HCT116 (cell line): ENCODE measurements at regions not wholly inside any gene's neighbourhood (a gene's known extent, or its start where the extent isn't known, plus 50 kb on each side); places are given as distances from the start of the nearest gene placed in this dataset.

Experiments used
- CEBPB ChIP-seq: IDR thresholded peaks from 2 replicates; pipeline ENCODE4 v1.6.1; 2012; ENCODE audit warnings: low read depth
- EZH2 ChIP-seq: fragments of 200-600 bp; sonication (generic); IDR thresholded peaks from 2 replicates; pipeline ENCODE4 v1.6.1; 2017; ENCODE audit warnings: antibody characterized with exemption, mixed run types
- EZH2phosphoT487 ChIP-seq: fragments of 200-600 bp; IDR thresholded peaks from 2 replicates; pipeline ENCODE4 v1.6.1; 2018; ENCODE audit warnings: antibody characterized with exemption, borderline replicate concordance
- POLR2A ChIP-seq: IDR thresholded peaks from 2 replicates; pipeline ENCODE4 v1.7.0; 2011; ENCODE audit warnings: borderline replicate concordance; ENCODE audit not compliant: insufficient read depth, insufficient read length; ENCODE audit errors: extremely low read depth
- POLR2AphosphoS5 ChIP-seq: IDR thresholded peaks from 2 replicates; pipeline ENCODE4 v1.6.1; 2011; ENCODE audit warnings: mild to moderate bottlenecking, low read depth, low read length, moderate library complexity
- RAD21 ChIP-seq: IDR thresholded peaks from 2 replicates; pipeline ENCODE4 v1.6.1; 2012; ENCODE audit warnings: low read depth, mild to moderate bottlenecking
- SRF ChIP-seq: IDR thresholded peaks from 2 replicates; pipeline ENCODE4 v1.6.1; 2012; ENCODE audit warnings: low read depth
- YY1 ChIP-seq: IDR thresholded peaks from 2 replicates; pipeline ENCODE4 v1.6.1; 2011; ENCODE audit warnings: low read length, low read depth, moderate library complexity, mild to moderate bottlenecking; ENCODE audit not compliant: insufficient replicate concordance; ENCODE audit errors: extremely low read depth
- TF ChIP-seq, protein P1 (sequence below), 3 experiments: fragments of 200-600 bp in 1 of 3; sonication (generic) in 1 of 3; IDR thresholded peaks in 2 of 3; conservative IDR thresholded peaks in 1 of 3; 2 replicates each; pipeline ENCODE4 v1.5.1; 2012 to 2017; ENCODE audit warnings: low read depth in 2 of 3, low read length in 2 of 3, antibody characterized with exemption in 1 of 3, borderline replicate concordance in 1 of 3, control low read depth in 1 of 3, mild to moderate bottlenecking in 1 of 3, mixed read lengths in 1 of 3, mixed run types in 1 of 3, moderate library complexity in 1 of 3; ENCODE audit not compliant: insufficient read depth in 1 of 3
- TF ChIP-seq, protein P2 (sequence below): IDR thresholded peaks from 2 replicates; pipeline ENCODE4 v1.6.1; 2012
- TF ChIP-seq, protein P3 (sequence below): IDR thresholded peaks from 2 replicates; pipeline ENCODE4 v1.6.1; 2011; ENCODE audit warnings: mild to moderate bottlenecking, low read length, moderate library complexity; ENCODE audit not compliant: insufficient replicate concordance; ENCODE audit errors: extremely low read depth

DNA sequence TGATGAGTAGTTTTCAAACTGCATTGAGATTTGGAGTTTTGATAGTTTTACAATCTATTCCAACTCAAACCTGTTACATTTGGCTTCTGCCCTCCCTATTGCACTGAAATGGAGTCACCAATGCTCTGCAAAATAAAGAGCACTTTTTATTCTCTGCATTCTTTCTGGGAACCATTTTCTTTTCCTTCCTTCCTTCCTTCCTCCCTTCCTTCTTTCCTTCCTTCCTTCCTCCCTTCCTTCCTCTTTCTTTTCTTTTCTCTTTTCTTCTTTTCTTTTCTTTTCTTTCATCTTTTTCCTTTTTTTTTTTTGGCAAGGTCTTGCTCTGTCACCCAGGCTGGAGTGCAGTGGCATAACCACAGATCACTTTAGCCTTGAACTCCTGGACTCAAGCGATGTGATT lies 114.2 kb downstream of the TBX19 start:
- TF ChIP-seq, protein P1, sequence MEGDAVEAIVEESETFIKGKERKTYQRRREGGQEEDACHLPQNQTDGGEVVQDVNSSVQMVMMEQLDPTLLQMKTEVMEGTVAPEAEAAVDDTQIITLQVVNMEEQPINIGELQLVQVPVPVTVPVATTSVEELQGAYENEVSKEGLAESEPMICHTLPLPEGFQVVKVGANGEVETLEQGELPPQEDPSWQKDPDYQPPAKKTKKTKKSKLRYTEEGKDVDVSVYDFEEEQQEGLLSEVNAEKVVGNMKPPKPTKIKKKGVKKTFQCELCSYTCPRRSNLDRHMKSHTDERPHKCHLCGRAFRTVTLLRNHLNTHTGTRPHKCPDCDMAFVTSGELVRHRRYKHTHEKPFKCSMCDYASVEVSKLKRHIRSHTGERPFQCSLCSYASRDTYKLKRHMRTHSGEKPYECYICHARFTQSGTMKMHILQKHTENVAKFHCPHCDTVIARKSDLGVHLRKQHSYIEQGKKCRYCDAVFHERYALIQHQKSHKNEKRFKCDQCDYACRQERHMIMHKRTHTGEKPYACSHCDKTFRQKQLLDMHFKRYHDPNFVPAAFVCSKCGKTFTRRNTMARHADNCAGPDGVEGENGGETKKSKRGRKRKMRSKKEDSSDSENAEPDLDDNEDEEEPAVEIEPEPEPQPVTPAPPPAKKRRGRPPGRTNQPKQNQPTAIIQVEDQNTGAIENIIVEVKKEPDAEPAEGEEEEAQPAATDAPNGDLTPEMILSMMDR (IDR thresholded peaks at IDR 0.05 in 2 of 3, conservative IDR thresholded peaks at IDR 0.05 in 1 of 3; ENCODE audit: borderline replicate concordance in 1 of 3, insufficient read depth in 1 of 3, low read depth in 2 of 3, low read length in 2 of 3): no peak
- TF ChIP-seq, protein P2, sequence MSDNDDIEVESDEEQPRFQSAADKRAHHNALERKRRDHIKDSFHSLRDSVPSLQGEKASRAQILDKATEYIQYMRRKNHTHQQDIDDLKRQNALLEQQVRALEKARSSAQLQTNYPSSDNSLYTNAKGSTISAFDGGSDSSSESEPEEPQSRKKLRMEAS: no peak
- no peak for TF ChIP-seq POLR2A
- TF ChIP-seq POLR2AphosphoS5: no peak
- TF ChIP-seq EZH2phosphoT487: no peak
- TF ChIP-seq YY1: no peak
- no peak for TF ChIP-seq SRF
- TF ChIP-seq, protein P3, sequence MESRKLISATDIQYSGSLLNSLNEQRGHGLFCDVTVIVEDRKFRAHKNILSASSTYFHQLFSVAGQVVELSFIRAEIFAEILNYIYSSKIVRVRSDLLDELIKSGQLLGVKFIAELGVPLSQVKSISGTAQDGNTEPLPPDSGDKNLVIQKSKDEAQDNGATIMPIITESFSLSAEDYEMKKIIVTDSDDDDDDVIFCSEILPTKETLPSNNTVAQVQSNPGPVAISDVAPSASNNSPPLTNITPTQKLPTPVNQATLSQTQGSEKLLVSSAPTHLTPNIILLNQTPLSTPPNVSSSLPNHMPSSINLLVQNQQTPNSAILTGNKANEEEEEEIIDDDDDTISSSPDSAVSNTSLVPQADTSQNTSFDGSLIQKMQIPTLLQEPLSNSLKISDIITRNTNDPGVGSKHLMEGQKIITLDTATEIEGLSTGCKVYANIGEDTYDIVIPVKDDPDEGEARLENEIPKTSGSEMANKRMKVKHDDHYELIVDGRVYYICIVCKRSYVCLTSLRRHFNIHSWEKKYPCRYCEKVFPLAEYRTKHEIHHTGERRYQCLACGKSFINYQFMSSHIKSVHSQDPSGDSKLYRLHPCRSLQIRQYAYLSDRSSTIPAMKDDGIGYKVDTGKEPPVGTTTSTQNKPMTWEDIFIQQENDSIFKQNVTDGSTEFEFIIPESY: no peak
- TF ChIP-seq RAD21: no peak
- no peak for TF ChIP-seq EZH2
- no peak for TF ChIP-seq CEBPB
